ENCODE measurements at regions not wholly inside any gene's neighbourhood (a gene's known extent, or its start where the extent isn't known, plus 50 kb on each side); places are given as distances from the start of the nearest gene placed in this dataset.
A peak's percentile ranks its signal among the peaks of the same experiment; 100 is the strongest.

DNA sequence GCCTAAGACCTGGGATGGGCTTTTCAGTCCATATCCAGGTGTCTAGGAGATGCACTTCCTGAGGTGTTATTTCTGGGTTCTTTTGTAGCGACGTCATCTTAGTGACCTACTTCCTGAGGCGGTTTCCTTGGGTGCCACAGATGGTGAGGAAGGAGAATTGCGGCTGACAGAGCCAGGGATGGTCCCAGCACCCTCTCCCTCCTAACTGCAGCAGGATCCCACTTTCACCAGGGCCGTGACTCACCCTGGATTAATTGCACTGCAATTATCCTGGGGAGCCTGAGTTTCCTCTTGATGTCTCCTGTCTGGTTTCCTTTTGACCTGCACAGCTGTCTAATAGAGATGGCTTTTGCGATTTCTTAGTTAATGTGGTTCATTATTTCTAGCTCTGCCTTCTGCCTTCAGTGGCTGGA lies 271.7 kb downstream of the TCF7L2 start:
- Histone ChIP-seq H3K9me2 (ENCODE audit: insufficient read depth) (no peaks in the 10 kb centered on the region), H3K4me2 (ENCODE audit: low read length) (peak overlapping the region; percentile 37), H3K27ac (ENCODE audit: low read depth, low read length) (no peak overlapping the region), H3K9ac (ENCODE audit: low read length) (no peak overlapping the region), H3K27me3 (ENCODE audit: insufficient read depth, low read length) (no peaks in the 10 kb centered on the region; the same call in 1 of the 2 replicates), H4K20me1 (ENCODE audit: insufficient read depth) (no peaks in the 10 kb centered on the region), H2AFZ (ENCODE audit: low read depth, low read length, poor library complexity, severe bottlenecking) (peak overlapping the region; percentile 3), H3K4me3 (replicated peaks in 1 of 2; ENCODE audit: low read depth in 1 of 2, low read length in 2 of 2) (no peak overlapping the region; a peak in 1 of 4 replicates), H3K4me1 (ENCODE audit: control insufficient read depth in 1 of 2, insufficient read depth in 2 of 2, low read length in 2 of 2) (peaks cover 7 to 10% of the 10 kb centered on the region in 2 experiments), H3K36me3 (ENCODE audit: control insufficient read depth in 1 of 2, insufficient read depth in 2 of 2, low read length in 2 of 2) (no peaks in the 10 kb centered on the region), H3K79me2 (ENCODE audit: insufficient read depth, low read length) (no peaks in the 10 kb centered on the region), H3K9me3 (ENCODE audit: control insufficient read depth in 1 of 2, insufficient read depth in 1 of 2, low read depth in 1 of 2, low read length in 2 of 2) (no peaks in the 10 kb centered on the region)
- TF ChIP-seq ELF1 (IDR thresholded peaks at IDR 0.05; ENCODE audit: borderline replicate concordance, low read depth) (peak; percentile 39; the same call in 1 of the 2 replicates), CBX3 (IDR thresholded peaks at IDR 0.05; ENCODE audit: low read depth) (no peak; the same call in 1 of the 2 replicates), FOSL1 (IDR thresholded peaks at IDR 0.05; ENCODE audit: low read depth) (peak; percentile 31), JUND (IDR thresholded peaks at IDR 0.05) (peak; percentile 58), CTCF (IDR thresholded peaks at IDR 0.05 in 2 of 3, conservative IDR thresholded peaks at IDR 0.05 in 1 of 3; ENCODE audit: borderline replicate concordance in 1 of 3, insufficient read depth in 1 of 3, low read depth in 2 of 3, low read length in 2 of 3) (peak in 2 of 3 experiments; percentile 29; a peak in 2 of 6 replicates)
- no TSS peak for BruUV-seq (replicated peaks)
- peak; percentile 98 for ATAC-seq
- POLR2A ChIA-PET: no interaction called here
- intact Hi-C loops (cut with micrococcal nuclease): no loop called here
- DNase-seq (ENCODE audit: low read depth, low spot score): peak; percentile 56
- RAD21 ChIA-PET (ENCODE audit: low non-redundant PET in 1 of 2, low total read pairs in 2 of 2, uncharacterized antibody in 2 of 2, unreplicated experiment in 2 of 2): no interaction called here
- CTCF ChIA-PET: no interaction called here

DNA sequence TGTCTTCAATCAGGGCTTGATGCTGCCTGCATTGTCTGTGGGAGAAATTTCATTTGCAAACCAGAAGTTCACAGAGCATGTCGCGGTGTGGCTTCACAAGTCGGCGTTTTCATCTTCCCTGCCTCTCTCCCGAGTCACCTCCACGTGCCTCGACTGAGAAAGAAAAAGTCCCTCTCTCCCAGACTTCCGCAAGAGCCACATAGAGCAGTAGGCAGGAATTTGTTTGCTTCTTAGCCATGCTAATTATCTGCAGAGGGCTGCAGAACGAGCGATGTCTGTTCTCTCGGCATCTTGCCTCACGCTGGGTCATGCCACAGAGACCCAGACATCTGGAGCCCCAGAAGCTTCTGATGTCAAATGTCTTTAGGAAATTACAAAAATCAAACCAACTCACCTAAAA lies 272.2 kb downstream of the TCF7L2 start:
- no peaks in the 10 kb centered on the region for H4K20me1 ChIP-seq (ENCODE audit: insufficient read depth)
- H3K9me3 ChIP-seq (ENCODE audit: control insufficient read depth in 1 of 2, insufficient read depth in 1 of 2, low read depth in 1 of 2, low read length in 2 of 2): no peaks in the 10 kb centered on the region
- peak overlapping the region; percentile 3 for H2AFZ ChIP-seq (ENCODE audit: low read depth, low read length, poor library complexity, severe bottlenecking)
- no peak for ATAC-seq
- H3K27ac ChIP-seq (ENCODE audit: low read depth, low read length): no peak overlapping the region
- H3K9me2 ChIP-seq (ENCODE audit: insufficient read depth): no peaks in the 10 kb centered on the region
- no peak overlapping the region for H3K4me3 ChIP-seq (replicated peaks in 1 of 2; ENCODE audit: low read depth in 1 of 2, low read length in 2 of 2)
- no peak overlapping the region for H3K9ac ChIP-seq (ENCODE audit: low read length)
- intact Hi-C loops (cut with micrococcal nuclease): no loop called here
- H3K79me2 ChIP-seq (ENCODE audit: insufficient read depth, low read length): no peaks in the 10 kb centered on the region
- CTCF ChIA-PET: no interaction called here
- no TSS peak for BruUV-seq (replicated peaks)
- no peaks in the 10 kb centered on the region for H3K36me3 ChIP-seq (ENCODE audit: control insufficient read depth in 1 of 2, insufficient read depth in 2 of 2, low read length in 2 of 2)
- peaks cover 7 to 10% of the 10 kb centered on the region in 2 experiments for H3K4me1 ChIP-seq (ENCODE audit: control insufficient read depth in 1 of 2, insufficient read depth in 2 of 2, low read length in 2 of 2)
- H3K27me3 ChIP-seq (ENCODE audit: insufficient read depth, low read length): no peaks in the 10 kb centered on the region; the same call in 1 of the 2 replicates
- H3K4me2 ChIP-seq (ENCODE audit: low read length): peak overlapping the region; percentile 37
- RAD21 ChIA-PET (ENCODE audit: low non-redundant PET in 1 of 2, low total read pairs in 2 of 2, uncharacterized antibody in 2 of 2, unreplicated experiment in 2 of 2): no interaction called here
- no peak for DNase-seq (ENCODE audit: low read depth, low spot score)
- POLR2A ChIA-PET: no interaction called here
- TF ChIP-seq, protein P1, sequence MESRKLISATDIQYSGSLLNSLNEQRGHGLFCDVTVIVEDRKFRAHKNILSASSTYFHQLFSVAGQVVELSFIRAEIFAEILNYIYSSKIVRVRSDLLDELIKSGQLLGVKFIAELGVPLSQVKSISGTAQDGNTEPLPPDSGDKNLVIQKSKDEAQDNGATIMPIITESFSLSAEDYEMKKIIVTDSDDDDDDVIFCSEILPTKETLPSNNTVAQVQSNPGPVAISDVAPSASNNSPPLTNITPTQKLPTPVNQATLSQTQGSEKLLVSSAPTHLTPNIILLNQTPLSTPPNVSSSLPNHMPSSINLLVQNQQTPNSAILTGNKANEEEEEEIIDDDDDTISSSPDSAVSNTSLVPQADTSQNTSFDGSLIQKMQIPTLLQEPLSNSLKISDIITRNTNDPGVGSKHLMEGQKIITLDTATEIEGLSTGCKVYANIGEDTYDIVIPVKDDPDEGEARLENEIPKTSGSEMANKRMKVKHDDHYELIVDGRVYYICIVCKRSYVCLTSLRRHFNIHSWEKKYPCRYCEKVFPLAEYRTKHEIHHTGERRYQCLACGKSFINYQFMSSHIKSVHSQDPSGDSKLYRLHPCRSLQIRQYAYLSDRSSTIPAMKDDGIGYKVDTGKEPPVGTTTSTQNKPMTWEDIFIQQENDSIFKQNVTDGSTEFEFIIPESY (IDR thresholded peaks at IDR 0.05; ENCODE audit: extremely low read depth, insufficient replicate concordance, low read length): no peak
- TF ChIP-seq ZFX (IDR thresholded peaks at IDR 0.05) (no peak), CBX3 (IDR thresholded peaks at IDR 0.05; ENCODE audit: low read depth) (no peak), FOSL1 (IDR thresholded peaks at IDR 0.05; ENCODE audit: low read depth) (no peak), RAD21 (IDR thresholded peaks at IDR 0.05; ENCODE audit: low read depth) (no peak), TCF7L2 (IDR thresholded peaks at IDR 0.05; ENCODE audit: borderline replicate concordance, extremely low read depth, insufficient read depth, insufficient read length) (no peak), EZH2phosphoT487 (IDR thresholded peaks at IDR 0.05; ENCODE audit: borderline replicate concordance) (no peak), EZH2 (IDR thresholded peaks at IDR 0.05) (no peak)
- TF ChIP-seq, protein P2, sequence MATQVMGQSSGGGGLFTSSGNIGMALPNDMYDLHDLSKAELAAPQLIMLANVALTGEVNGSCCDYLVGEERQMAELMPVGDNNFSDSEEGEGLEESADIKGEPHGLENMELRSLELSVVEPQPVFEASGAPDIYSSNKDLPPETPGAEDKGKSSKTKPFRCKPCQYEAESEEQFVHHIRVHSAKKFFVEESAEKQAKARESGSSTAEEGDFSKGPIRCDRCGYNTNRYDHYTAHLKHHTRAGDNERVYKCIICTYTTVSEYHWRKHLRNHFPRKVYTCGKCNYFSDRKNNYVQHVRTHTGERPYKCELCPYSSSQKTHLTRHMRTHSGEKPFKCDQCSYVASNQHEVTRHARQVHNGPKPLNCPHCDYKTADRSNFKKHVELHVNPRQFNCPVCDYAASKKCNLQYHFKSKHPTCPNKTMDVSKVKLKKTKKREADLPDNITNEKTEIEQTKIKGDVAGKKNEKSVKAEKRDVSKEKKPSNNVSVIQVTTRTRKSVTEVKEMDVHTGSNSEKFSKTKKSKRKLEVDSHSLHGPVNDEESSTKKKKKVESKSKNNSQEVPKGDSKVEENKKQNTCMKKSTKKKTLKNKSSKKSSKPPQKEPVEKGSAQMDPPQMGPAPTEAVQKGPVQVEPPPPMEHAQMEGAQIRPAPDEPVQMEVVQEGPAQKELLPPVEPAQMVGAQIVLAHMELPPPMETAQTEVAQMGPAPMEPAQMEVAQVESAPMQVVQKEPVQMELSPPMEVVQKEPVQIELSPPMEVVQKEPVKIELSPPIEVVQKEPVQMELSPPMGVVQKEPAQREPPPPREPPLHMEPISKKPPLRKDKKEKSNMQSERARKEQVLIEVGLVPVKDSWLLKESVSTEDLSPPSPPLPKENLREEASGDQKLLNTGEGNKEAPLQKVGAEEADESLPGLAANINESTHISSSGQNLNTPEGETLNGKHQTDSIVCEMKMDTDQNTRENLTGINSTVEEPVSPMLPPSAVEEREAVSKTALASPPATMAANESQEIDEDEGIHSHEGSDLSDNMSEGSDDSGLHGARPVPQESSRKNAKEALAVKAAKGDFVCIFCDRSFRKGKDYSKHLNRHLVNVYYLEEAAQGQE (IDR thresholded peaks at IDR 0.05; ENCODE audit: low read depth): no peak
- TF ChIP-seq, protein P3, sequence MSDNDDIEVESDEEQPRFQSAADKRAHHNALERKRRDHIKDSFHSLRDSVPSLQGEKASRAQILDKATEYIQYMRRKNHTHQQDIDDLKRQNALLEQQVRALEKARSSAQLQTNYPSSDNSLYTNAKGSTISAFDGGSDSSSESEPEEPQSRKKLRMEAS (IDR thresholded peaks at IDR 0.05): no peak
